ENCODE measurements at regions not wholly inside any gene's neighbourhood (a gene's known extent, or its start where the extent isn't known, plus 50 kb on each side); places are given as distances from the start of the nearest gene placed in this dataset.
A peak's percentile ranks its signal among the peaks of the same experiment; 100 is the strongest.

GRCh38 chr6:23531666-23532065 lies 594.3 kb upstream of the NRSN1 start:
- H3K27me3 ChIP-seq (ENCODE audit: insufficient read depth in 3 of 3, low read length in 2 of 3), result no peaks in the 10 kb centered on the region
- no peaks in the 10 kb centered on the region for H3K4me1 ChIP-seq
- intact Hi-C loops (cut with DNase I), result no loop called here
- ATAC-seq (no peak), DNase-seq (no peak)
- no peaks in the 10 kb centered on the region for H3K9me3 ChIP-seq
- H3K27ac ChIP-seq, result no peak overlapping the region
- H3K4me3 ChIP-seq, result no peak overlapping the region
- TF ChIP-seq CTCF (IDR thresholded peaks at IDR 0.05), result no peak
- 5 to 11% (median 6%) methylated on average over 2 of the region's 2 CpGs for WGBS, 3 donors
- H3K36me3 ChIP-seq (ENCODE audit: insufficient read depth in 1 of 2, low read depth in 1 of 2), result no peaks in the 10 kb centered on the region

GRCh38 chr6:23532227-23532626 lies 593.8 kb upstream of the NRSN1 start:
- no peak for TF ChIP-seq CTCF (IDR thresholded peaks at IDR 0.05)
- Histone ChIP-seq H3K4me3 (no peak overlapping the region), H3K9me3 (no peaks in the 10 kb centered on the region), H3K36me3 (ENCODE audit: insufficient read depth in 1 of 2, low read depth in 1 of 2) (no peaks in the 10 kb centered on the region), H3K27ac (no peak overlapping the region), H3K4me1 (no peaks in the 10 kb centered on the region), H3K27me3 (ENCODE audit: insufficient read depth in 3 of 3, low read length in 2 of 3) (no peaks in the 10 kb centered on the region)
- intact Hi-C loops (cut with DNase I), result no loop called here
- ATAC-seq, result peak in 3 of 4 donors; percentile 35 to 56 (median 50)
- DNase-seq, result no peak

- Histone ChIP-seq H3K4me1 (no peaks in the 10 kb centered on the region), H3K27ac (no peak overlapping the region), H3K27me3 (ENCODE audit: insufficient read depth in 3 of 3, low read length in 2 of 3) (no peaks in the 10 kb centered on the region), H3K36me3 (ENCODE audit: insufficient read depth in 1 of 2, low read depth in 1 of 2) (no peaks in the 10 kb centered on the region), H3K4me3 (no peak overlapping the region), H3K9me3 (no peaks in the 10 kb centered on the region)
- no peak for TF ChIP-seq CTCF (IDR thresholded peaks at IDR 0.05)
- WGBS, 3 donors, result 98 to 100% (median 98%) methylated on average over 2 of the region's 2 CpGs
- ATAC-seq (no peak), DNase-seq (no peak)
- intact Hi-C loops (cut with DNase I), result no loop called here
Observed at GRCh38 chr6:23533311-23533710, 592.7 kb upstream of the NRSN1 start.

GRCh38 chr6:23533944-23534343 lies 592.1 kb upstream of the NRSN1 start:
- peak in 2 of 4 donors; percentile 32 to 46 for ATAC-seq
- no peak for TF ChIP-seq CTCF (IDR thresholded peaks at IDR 0.05)
- no peaks in the 10 kb centered on the region for H3K36me3 ChIP-seq (ENCODE audit: insufficient read depth in 1 of 2, low read depth in 1 of 2)
- no peaks in the 10 kb centered on the region for H3K4me1 ChIP-seq
- DNase-seq, result no peak
- no peaks in the 10 kb centered on the region for H3K9me3 ChIP-seq
- no peaks in the 10 kb centered on the region for H3K27me3 ChIP-seq (ENCODE audit: insufficient read depth in 3 of 3, low read length in 2 of 3)
- intact Hi-C loops (cut with DNase I), result no loop called here
- H3K27ac ChIP-seq, result no peak overlapping the region
- 15 to 46% (median 23%) methylated on average over 7 of the region's 7 CpGs for WGBS, 3 donors
- no peak overlapping the region for H3K4me3 ChIP-seq

GRCh38 chr6:23534351-23534750 lies 591.7 kb upstream of the NRSN1 start:
- ATAC-seq (no peak), DNase-seq (no peak)
- Histone ChIP-seq H3K9me3 (no peaks in the 10 kb centered on the region), H3K27me3 (ENCODE audit: insufficient read depth in 3 of 3, low read length in 2 of 3) (no peaks in the 10 kb centered on the region), H3K4me1 (no peaks in the 10 kb centered on the region), H3K27ac (no peak overlapping the region), H3K4me3 (no peak overlapping the region), H3K36me3 (ENCODE audit: insufficient read depth in 1 of 2, low read depth in 1 of 2) (no peaks in the 10 kb centered on the region)
- intact Hi-C loops (cut with DNase I), result no loop called here
- no peak for TF ChIP-seq CTCF (IDR thresholded peaks at IDR 0.05)
- WGBS, 3 donors, result 62 to 78% (median 63%) methylated on average over 2 of the region's 2 CpGs
